T-helper 2 cell treated with Interferon-gamma antibody and Interleukin-4, amounts not matched to agents 100 ng/mL and 5 ng/mL, for 36 hours (primary cell): ENCODE measurements at regions not wholly inside any gene's neighbourhood (a gene's known extent, or its start where the extent isn't known, plus 50 kb on each side); places are given as distances from the start of the nearest gene placed in this dataset.
"Not testable (repeated sequence)": the region's sequence is repeated elsewhere in the genome, so short reads cannot be mapped to it uniquely, and the experiment has no call there.

Experiments used
- intact Hi-C: fragments of 100-400 bp; cut with micrococcal nuclease; formaldehyde crosslinking; loops from one replicate; pipeline ENCODE4 v1.15.1; 2023

DNA sequence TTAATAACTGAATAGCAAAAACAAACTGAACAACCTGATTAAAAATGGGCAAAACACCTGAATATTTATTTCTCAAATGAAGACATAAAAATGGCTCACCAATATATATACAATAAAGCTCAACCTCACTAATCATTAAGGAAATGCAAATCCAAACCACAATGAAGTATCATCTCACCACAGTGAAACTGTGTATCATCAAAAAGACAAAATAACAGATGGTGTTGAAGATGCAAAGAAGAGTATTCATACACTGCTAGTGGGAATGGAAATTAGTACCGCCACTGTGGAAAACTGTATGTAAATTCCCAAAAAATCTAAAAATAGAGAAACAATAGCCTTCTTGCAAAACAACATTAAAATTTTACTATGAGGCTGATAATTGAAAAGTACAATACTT lies 1660.1 kb upstream of the B3GALT2 start:
- intact Hi-C loops: no loop called here

DNA sequence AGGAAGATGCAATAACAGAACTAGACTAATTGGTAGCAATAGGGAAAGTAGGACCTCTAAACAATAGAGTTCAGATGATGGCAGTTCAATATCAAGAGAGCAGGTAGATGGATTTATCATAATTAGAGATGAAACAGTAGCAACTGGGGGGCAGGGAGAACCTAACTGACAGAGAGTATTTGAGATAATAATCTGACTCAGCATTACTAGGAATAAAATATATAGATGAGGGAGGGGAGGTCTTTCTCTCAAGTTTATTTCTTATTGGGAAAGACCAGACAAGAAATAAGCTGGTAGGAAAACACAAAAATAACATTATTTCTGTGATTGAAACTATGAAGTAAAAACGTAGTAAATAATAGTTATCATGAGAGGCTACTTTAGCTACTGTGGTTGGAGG lies 1656.7 kb upstream of the B3GALT2 start:
- intact Hi-C loops: no loop called here

DNA sequence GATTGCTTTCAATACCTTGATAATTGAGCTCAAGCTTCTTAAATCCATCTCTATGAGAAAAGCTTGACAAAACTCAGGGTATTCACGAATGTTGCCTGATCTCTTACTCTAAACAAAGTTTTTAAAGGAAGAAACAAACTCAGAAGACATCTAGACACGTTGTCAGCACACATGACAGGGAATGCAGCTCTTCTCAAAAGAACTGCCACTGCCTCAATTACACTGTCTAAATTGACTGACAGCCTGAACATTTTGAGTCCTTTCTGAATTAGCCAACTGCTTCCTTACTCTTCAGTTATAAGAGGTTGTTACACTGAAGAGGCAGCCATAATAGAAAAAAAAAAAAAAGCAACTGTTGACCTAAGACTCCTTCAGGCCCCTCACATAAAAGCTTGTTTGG lies 1646.7 kb upstream of the B3GALT2 start:
- intact Hi-C loops: no loop called here

DNA sequence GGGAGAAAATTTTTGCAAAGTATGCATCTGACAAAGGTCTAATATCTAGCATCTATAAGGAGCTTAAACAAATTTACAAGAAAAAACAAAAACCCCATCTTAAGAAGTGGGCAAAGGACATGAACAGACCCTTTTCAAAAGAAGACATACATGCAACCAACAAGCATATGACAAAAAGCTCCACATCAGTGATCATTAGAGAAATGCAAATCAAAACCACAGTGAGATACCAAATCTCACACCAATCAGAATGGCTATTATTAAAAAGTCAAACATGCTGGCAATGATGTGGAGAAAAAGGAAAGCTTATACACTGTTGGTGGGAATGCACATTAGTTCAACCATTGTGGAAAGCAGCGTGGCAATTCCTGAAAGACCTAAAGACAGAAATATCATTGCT lies 1645.2 kb upstream of the B3GALT2 start:
- intact Hi-C loops: not testable (repeated sequence)

DNA sequence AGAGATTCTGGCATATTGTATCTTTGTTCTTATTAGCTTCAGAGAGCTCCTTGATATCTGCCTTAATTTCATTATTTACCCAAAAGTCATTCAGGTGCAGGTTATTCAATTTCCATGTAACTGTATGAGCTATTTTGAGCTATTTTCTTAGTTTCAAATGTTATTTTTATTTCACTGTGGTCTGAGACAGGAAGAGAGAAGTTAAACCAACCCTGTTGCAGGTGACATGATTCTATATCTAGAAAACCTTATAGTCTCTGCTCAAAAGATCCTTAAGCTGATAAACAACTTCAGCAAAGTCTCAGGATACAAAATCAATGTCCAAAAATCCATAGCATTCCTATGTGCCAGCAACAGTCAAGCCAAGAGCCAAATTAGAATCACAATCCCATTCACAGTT lies 1644.0 kb upstream of the B3GALT2 start:
- intact Hi-C loops: no loop called here

DNA sequence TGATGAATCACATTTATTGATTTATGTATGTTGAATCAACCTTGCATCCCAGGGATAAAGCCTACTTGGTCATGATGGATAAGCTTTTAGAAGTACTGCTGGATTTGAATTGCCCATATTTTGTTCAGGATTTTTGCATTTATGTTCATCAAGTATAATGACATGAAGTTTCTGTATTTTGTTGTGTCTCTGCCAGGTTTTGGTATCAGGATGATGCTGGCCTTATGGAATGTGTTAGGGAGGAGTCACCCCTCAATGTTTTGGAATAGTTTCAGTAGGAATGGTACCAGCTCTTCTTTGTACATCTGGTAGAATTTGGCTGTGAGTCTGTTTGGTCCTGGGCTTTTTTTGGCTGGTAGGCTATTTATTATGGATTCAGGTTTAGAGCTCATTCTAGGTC lies 1643.1 kb upstream of the B3GALT2 start:
- intact Hi-C loops: no loop called here

DNA sequence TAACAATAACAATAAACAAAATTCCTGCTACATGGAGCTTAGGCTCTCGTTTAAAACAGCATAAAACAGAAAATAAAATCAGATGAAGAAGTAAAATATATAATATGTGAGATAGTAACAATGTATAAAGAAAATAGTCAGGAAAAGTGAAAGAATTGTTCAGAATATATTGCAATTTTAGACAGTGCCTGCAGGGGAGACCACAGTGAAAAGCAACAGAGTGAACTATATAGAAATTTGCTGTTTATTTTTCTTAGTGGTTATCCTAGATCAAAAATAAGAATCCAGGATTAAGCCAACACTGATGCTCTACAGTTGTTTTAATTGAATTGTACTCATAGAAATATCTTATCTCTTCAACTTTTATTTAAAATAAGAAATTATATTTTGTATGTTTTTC lies 1639.0 kb upstream of the B3GALT2 start:
- intact Hi-C loops: no loop called here

DNA sequence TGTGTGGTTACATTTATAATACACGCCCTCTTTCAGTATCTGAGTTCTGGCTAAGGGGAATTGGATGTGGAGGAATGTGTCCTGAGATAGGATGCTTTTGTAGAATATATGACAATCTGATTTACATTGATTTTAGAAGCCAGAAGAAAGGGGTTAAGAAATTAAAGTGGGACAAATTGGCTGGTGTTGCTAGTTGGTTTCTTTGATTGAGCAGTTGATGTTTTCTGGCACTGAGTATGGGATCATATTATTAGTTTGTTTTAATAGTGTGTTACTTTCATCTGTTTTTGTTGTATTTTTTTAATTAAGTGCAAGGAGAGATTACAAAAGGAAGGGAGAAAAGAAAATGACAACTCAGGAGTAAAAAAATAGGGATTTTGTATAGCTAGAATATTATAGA lies 1634.7 kb upstream of the B3GALT2 start:
- intact Hi-C loops: no loop called here

DNA sequence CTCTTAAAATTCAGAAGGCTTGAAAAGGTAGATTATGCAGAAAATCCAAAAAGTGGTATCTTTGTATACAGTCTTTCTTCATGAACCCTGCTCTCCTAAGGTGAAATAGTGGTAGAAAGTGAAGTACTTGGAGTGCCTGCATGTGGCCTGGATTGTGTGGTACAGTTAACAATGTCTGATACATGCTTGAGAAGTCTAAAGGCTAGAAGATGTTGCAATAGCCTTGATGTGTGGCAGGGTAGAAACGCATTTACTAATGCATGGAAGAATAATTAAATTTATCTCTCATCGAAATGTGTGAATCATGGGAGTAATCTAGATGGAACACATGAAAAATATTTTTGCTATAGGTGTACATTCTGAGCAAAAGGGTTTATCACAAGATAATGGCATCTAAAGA lies 1632.3 kb upstream of the B3GALT2 start:
- intact Hi-C loops: no loop called here

DNA sequence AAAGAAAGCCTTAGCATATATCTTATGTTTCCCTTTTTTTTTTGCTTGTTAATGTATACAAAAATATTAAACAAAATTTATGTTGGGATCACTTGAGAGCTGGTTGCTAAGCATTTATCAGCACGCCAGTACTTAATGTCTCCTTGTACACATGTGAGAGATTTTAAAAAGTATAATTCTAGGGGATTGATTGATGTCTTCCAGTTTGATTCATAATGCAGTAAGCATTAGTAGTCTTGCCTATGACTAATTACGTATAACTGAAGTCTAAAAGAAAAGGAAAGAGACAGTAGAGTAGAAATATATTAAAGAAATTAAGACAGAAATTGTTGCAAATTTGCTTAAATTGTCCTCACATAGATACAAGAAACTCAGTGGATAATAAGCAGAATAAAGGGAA lies 1630.4 kb upstream of the B3GALT2 start:
- intact Hi-C loops: no loop called here

DNA sequence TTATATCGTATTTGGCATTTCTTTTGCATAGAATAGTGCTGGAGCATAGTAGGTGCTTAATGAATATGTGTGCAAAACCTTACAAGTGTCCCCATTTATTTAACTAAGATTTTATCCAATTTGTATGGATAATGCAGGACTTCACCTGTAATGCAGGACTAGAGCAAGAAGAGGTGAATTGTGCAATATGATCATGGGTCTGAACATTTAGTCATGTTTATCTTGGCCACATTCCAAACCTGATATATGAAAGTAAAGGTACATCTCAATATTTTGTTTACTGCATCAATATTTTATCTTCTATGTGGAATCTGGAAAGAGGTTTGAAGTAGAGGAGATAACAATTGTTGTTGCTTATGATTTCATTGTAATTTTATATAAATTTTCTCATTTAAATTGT lies 1626.7 kb upstream of the B3GALT2 start:
- intact Hi-C loops: no loop called here

DNA sequence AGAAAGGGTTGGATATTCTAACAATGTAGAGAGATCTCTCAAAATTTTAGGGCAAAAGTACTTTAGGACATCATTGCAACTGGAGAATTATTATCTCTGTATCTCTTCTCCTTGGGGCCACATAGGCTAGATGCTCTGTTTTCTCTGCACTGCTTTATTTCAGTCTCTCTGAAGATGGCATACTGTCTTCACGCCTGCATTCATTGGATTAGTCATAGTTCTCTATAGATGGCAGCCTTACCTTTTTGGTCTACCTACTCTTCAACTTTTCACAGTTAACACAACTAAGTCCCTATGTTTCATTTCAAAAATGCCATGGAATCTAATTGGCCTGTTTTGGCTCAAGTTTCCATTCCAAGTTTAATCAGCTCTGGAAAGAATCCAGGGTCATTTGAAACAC lies 1623.3 kb upstream of the B3GALT2 start:
- intact Hi-C loops: no loop called here

DNA sequence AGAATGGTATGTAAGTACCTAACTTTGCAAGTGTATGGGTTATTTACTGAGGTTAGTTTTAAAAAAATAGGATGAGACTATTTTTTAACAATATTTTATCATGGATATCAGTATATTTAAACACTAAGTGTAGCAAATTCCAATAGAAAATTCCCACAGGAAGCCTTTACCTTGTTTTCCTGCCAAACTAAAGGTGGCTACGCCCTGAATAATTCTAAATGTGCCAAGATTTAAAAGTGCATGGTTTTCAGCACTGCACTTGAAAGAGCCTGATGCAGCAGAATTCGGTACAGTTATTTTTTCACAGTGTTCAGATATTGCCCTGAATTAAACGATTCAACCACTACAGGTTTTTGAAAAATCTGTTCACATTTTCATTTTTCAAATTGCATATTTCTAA lies 1622.8 kb upstream of the B3GALT2 start:
- intact Hi-C loops: no loop called here

DNA sequence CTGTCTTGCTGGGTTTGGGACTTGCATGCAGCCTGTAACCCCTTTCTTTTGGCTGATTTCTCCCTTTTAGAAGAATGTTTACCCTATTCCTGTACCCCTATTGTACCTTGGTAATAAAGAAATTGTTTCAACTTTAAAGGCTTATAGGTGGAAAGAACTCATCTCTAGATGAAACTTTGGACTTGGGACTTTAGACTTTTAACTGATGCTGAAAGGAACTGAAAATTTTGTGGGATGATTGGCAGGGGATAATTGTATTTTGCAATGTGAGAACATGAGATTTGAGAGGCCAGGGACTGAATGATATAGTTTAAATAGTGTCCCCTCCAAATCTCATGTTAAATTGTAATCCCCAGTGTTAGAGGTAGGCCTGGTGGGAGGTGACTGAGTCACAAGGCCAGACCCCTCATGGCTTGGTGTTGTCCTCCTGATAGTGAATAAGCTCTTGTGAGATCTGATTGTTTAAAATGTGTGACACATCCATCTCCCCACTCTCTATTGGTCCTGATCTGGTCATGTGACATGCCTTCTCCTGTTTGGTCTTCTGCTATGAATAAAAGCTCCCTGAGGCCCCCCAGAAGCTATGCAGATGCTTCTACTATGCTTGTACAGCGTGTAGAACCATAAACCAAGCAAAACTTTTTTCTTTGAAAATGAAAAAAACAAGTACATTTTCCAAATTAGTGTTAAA lies 1621.3 kb upstream of the B3GALT2 start:
- intact Hi-C loops: no loop called here

DNA sequence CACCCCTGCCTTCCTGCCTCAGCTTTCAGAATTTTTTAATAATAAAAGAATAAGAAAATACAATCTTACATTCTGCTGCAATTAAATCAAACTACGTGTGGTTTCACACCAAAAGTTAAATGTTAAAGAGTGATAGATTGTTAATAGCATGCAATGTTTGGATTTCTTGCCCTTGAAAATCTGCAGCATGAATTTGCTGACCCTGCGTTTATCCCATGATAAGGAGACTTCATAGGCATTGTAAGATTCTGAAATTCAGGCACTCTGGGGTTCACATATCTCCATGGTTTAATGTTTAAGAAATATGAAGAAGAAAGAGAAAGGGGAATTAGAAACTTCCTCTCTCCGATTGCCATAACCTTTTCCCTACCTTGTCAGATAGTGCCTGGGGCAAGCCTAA lies 1616.2 kb upstream of the B3GALT2 start:
- intact Hi-C loops: no loop called here

DNA sequence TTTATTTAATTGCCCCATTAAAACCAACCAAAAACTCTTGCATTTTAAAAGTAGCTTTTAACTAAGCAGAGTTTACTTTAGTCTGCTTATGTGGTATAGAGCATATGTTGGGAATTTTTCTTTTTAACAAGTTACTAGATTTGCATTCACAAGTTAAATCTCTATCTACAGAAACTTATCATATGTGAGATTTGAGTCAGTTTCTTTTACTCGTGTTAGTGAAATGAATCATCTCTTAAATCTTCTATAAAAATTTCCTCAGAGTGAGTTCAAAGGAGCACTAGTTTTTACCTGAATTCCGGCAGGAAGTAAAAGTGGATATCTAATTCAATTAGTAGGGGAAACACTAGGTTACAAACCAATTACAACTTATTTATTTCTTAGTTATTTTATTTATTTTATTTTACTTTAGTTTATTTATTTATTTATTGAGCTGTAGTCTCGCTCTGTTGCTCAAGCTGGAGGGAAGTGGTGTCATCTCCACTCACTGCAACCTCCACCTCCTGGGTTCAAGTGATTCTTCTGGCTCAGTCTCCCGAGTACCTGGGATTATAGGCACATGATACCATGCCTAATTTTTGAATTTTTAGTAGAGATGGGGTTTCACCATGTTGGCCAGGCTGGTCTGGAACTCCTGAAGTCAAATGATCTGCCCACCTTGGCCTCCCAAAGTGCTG lies 1609.6 kb upstream of the B3GALT2 start:
- intact Hi-C loops: no loop called here

DNA sequence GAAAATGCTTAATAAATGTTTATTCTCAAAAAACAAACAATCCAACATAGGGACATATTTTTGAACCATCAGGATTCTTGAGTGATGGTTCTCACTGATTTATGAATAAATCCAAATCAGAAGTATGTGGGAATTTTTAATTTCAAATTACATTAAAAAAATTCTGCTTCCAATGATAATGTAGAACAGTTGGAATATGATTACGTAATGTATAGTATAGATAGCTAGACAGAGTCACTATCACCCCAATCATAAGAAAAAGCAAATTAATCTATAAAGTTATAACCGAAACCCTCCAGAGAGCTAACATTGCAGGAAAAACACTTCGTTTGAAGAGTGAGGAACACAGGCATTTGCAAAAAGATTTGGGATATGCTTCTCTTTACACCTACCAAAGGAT lies 1600.6 kb upstream of the B3GALT2 start:
- intact Hi-C loops: no loop called here

DNA sequence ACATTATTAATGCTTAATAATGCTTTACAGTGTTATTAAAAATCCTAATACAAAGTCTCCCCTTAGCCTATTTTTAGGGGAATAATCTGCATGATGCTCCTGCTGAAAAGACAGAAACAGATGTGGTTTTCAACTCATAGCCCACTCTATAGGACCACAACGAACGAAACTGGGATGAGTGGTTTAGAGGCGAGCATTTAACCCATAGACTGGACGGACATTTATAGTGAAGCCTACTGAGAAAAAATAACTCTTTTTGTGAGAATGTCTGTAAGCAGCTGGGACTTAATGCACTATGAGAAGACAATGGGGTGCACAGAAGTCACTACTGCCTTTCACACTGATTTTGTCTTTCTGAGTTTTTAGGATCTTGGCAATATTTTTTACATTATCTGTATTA lies 1599.6 kb upstream of the B3GALT2 start:
- intact Hi-C loops: no loop called here

DNA sequence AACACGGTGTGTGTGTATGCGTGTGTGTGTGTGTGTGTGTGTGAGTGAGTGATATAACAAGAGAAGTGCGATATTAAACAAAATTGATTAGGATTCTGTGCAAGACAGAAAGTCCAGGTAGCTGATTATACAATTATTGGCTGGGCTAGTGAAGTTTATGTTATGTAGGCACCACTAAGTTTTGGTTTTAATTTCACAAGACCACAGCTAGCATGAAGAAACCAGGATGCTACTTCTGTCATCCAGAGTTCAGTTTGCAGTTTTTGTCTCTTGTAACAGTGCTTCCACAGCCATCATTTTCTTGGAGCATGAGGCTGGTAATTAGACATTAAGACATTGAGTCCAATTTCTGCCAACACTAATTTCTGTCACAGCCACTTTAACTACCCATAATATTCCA lies 1590.2 kb upstream of the B3GALT2 start:
- intact Hi-C loops: no loop called here

DNA sequence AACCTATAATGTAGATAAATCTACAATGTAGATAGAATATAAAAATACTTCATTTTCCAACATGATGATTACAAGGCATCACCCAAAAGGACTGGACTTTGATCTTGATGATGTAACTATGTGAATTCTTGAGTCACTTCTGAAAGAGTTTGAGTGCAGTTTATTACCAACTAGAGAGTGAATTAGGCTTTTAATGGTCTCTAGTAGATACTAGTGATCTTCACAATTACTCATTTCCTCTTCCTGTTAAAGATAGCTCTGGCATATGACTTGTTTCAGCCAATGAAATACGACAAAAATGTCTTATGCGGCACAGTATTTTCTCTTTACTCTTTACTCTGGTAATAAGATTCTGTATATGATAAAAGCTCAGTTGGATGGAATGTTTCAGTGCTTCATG lies 1588.1 kb upstream of the B3GALT2 start:
- intact Hi-C loops: no loop called here

DNA sequence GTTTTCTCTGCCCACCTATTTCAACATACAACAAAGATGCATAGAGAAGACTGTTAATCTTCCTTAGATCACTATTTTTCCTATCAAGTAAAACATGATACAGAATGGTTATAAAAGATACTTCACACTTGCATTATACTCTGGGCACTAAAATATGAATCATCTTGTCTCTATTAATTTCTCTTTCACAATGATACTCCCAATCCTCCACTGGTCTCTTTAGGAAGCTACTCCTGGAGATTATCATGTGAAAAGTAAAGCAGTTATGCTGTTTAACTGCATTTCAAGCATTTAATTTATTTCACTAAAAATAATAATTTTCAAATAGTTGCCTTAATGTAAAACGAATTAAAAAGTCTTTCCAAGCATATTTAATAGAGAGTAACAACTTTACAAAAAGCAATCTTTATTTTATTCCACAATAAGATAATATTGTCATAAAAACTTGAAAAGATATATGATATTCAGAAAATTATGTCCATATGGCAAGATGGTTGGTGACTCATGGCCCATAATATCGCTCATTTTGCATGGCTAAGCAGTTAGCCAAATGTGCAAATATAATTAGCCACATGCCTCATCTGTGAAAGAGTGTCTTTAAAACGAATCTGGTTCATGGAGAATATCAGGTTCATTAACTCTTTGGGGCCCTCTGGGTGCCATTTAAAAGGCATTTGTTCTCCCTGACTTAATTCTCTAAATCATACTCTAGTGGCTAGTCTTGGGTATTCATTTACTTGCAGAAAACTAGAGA lies 1569.0 kb upstream of the B3GALT2 start:
- intact Hi-C loops: no loop called here

DNA sequence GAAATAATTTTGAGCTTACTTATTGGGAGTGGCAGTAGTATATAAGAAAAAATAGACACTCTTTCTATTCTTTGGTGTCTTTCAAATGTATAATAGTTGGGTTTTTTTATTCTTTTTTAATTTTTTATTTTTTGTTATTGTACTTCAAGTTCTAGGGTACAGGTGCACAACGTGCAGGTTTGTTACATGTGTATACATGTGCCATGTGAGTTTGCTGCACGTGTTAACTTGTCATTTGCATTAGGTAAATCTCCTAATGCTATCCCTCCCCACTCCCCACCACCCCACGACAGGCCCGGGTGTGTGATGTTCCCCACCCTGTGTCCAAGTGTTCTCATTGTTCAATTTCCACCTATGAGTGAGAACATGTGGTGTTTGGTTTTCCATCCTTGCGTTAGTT lies 1552.4 kb upstream of the B3GALT2 start:
- intact Hi-C loops: not testable (repeated sequence)

DNA sequence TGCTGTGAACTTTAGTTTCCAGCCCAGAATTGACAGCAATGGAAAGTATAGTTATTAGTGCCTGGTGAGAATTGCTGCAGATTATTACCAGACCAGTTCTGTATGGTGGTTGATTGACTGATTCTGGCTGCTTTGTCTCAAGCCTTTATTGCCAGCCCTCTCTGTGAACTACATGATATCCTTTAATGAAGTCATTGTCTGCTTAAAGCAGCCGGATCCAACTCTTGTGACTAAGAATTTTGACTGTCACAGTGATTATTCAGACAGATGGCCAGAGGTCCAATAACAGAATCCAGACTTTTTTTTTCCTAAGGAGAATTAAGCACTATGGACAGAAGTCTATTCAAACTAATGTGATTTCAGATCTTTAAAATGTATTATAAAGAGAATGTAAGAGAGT lies 1548.6 kb upstream of the B3GALT2 start:
- intact Hi-C loops: no loop called here
